Colonic mucosa (tissue), 4 donors: ENCODE measurements at regions not wholly inside any gene's neighbourhood (a gene's known extent, or its start where the extent isn't known, plus 50 kb on each side); places are given as distances from the start of the nearest gene placed in this dataset.
"Not testable (repeated sequence)": the region's sequence is repeated elsewhere in the genome, so short reads cannot be mapped to it uniquely, and the experiment has no call there.

Experiments
- DNase-seq: peaks from one replicate; pipeline ENCODE4 v3.0.0-alpha.2; 2020
- H3K27ac ChIP-seq: fragments of 200-600 bp; one replicate; pipeline ENCODE4 v1.8.0; 2021
- H3K27me3 ChIP-seq: fragments of 200-600 bp; one replicate; pipeline ENCODE4 v1.8.0; 2021
- H3K36me3 ChIP-seq: fragments of 200-600 bp; one replicate; pipeline ENCODE4 v1.8.0; 2021
- H3K4me1 ChIP-seq: fragments of 200-600 bp; one replicate; pipeline ENCODE4 v1.8.0; 2021; ENCODE audit warnings: mild to moderate bottlenecking
- H3K4me3 ChIP-seq: fragments of 200-600 bp; one replicate; pipeline ENCODE4 v1.8.0; 2021
- H3K9ac ChIP-seq, 2 donors: one replicate each; pipeline ENCODE4 v1.7.0; 2013; ENCODE audit warnings: control low read depth in 2 of 2, low read depth in 2 of 2, low read length in 2 of 2
- H3K9me3 ChIP-seq: fragments of 200-600 bp; one replicate; pipeline ENCODE4 v1.8.0; 2021
- intact Hi-C: fragments of 100-400 bp; cut with DNase I; formaldehyde crosslinking; loops from one replicate; pipeline ENCODE4 v1.14.1; 2022
- TF ChIP-seq, protein P1 (sequence below): fragments of 200-600 bp; IDR thresholded peaks from one replicate; pipeline ENCODE4 v1.8.0; 2022; ENCODE audit warnings: antibody characterized with exemption, mild to moderate bottlenecking
- donor health status: healthy.
- donor health status: DM: no; HTN: no; CAD: no.
- donor health status: DM: no; HTN: no; CAD: no.

DNA sequence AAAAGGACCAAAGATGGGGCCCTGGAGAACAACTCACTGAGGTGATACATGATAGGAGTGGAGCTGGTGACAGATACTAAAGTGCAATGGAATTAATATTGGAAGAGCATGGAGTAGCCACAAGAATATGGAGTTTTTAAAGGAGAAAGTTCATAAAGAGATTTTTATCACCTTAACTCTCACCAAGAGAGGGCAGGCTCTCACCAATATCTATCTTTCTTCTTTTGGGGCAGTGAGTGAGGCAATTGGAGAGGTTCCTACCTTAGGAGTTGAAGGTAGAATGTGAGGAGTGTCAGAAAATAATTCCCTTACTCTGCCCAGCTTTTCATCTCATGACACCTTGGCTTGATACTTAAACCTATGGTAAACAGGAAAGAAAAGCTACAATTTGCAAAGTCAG is 233.7 kb upstream of the CWC22 start:
- Histone ChIP-seq H3K27ac (no peak overlapping the region), H3K36me3 (no peaks in the 10 kb centered on the region), H3K27me3 (no peaks in the 10 kb centered on the region), H3K9me3 (no peaks in the 10 kb centered on the region), H3K4me3 (no peak overlapping the region), H3K4me1 (no peaks in the 10 kb centered on the region), H3K9ac (no peak overlapping the region)
- intact Hi-C loops: loop anchor here (10.0 kb wide), 1 partner anchor 814 kb away; no protein-coding TSS in a partner anchor
- DNase-seq: no peak
- TF ChIP-seq, protein P1, sequence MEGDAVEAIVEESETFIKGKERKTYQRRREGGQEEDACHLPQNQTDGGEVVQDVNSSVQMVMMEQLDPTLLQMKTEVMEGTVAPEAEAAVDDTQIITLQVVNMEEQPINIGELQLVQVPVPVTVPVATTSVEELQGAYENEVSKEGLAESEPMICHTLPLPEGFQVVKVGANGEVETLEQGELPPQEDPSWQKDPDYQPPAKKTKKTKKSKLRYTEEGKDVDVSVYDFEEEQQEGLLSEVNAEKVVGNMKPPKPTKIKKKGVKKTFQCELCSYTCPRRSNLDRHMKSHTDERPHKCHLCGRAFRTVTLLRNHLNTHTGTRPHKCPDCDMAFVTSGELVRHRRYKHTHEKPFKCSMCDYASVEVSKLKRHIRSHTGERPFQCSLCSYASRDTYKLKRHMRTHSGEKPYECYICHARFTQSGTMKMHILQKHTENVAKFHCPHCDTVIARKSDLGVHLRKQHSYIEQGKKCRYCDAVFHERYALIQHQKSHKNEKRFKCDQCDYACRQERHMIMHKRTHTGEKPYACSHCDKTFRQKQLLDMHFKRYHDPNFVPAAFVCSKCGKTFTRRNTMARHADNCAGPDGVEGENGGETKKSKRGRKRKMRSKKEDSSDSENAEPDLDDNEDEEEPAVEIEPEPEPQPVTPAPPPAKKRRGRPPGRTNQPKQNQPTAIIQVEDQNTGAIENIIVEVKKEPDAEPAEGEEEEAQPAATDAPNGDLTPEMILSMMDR: no peak

DNA sequence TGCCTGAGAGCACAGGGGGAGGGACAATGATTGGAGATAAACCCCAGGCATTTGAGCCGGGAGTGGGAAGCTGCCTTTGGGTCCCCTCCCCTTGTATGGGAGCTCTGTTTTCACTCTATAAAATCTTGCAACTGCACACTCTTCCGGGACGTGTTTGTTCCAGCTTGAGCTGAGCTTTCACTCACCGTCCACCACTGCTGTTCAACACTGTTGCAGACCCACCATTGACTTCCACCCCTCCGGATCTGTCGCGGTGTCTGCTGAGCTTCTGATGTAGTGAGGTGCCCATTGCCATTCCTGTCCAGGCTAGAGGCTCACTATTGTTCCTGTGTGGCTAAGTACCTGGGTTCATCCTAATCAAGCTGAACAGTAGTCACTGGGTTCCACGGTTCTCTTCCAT is 231.6 kb upstream of the CWC22 start:
- Histone ChIP-seq H3K36me3 (no peaks in the 10 kb centered on the region), H3K27me3 (no peaks in the 10 kb centered on the region), H3K9ac (no peak overlapping the region), H3K27ac (no peak overlapping the region), H3K9me3 (no peaks in the 10 kb centered on the region), H3K4me1 (no peaks in the 10 kb centered on the region), H3K4me3 (no peak overlapping the region)
- intact Hi-C loops: no loop called here
- TF ChIP-seq, protein P1: no peak
- no peak for DNase-seq

DNA sequence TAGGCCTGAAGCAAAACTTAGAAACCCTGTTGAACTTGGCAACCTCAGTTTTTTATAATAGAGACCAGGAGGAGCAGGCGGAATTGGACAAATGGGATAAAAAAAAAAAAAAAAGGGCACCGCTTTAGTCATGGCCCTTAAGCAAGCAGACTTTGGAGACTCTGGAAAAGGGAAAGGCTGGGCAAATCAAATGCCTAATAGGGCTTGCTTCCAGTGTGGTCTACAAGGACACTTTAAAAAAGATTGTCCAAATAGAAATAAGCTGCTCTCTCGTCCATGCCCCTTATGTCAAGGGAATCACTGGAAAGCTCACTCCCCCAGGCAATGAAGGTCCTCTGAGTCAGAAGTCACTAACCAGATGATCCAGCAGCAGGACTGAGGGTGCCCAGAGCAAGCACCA is 229.0 kb upstream of the CWC22 start:
- H3K36me3 ChIP-seq, H3K9me3 ChIP-seq, intact Hi-C loops, H3K27me3 ChIP-seq, DNase-seq, H3K4me1 ChIP-seq, H3K27ac ChIP-seq, H3K4me3 ChIP-seq, H3K9ac ChIP-seq: not testable (repeated sequence)

DNA sequence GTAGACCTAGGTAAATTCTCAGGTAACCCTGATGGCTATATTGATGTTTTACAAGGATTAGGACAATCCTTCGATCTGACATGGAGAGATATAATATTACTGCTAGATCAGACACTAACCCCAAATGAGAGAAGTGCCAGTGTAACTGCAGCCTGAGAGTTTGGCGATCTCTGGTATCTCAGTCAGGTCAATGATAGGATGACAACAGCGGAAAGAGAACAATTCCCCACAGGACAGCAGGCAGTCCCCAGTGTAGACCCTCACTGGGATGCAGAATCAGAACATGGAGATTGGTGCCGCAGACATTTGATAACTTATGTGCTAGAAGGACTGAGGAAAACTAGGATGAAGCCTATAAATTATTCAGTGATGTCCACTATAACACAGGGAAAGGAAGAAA is 228.4 kb upstream of the CWC22 start:
- H3K9me3 ChIP-seq, H3K4me1 ChIP-seq, H3K9ac ChIP-seq, H3K4me3 ChIP-seq, H3K27me3 ChIP-seq, DNase-seq, H3K36me3 ChIP-seq, H3K27ac ChIP-seq, intact Hi-C loops: not testable (repeated sequence)

DNA sequence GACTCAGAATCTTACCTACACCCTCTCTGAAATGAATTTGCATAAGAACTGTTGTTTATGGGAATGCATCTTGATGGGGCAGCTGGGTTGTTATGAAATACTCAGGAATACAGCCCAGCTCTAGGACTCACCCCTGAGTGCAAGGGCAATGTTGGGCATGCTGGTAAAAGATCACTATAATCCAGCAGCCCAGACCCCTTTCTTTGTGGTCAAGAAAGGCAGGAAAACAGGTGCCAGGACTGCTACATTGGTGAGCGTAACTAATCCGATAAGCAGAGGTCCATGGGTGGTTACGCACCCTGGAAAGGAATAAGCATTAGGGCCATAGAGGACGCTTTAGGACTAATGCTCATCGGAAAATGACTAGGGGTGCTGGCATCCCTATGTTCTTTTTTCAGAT is 227.9 kb upstream of the CWC22 start:
- H3K4me1 ChIP-seq, H3K9ac ChIP-seq, intact Hi-C loops, H3K9me3 ChIP-seq, H3K4me3 ChIP-seq, DNase-seq, H3K27me3 ChIP-seq, H3K27ac ChIP-seq, H3K36me3 ChIP-seq: not testable (repeated sequence)

DNA sequence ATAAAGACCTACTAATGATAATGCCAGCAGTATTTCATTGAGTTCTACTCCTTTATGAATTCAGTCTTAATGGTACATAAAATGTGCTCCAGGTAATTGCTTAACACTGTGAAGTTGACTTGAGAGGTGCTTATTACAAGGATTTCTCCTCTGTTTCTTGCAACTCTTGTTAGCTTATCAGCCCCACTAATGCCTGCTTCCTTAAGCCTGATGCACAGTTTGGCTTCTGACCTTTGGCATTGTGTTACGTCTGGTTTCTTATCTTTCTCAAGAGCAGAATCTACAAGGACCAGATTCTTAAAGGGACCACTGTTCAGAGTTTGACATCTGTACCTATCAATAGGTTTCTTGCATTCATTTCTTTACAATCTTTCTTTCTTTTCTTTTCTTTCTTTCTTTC is 223.9 kb upstream of the CWC22 start:
- no peak overlapping the region for H3K9ac ChIP-seq
- H3K4me1 ChIP-seq: no peaks in the 10 kb centered on the region
- no peaks in the 10 kb centered on the region for H3K27me3 ChIP-seq
- no peaks in the 10 kb centered on the region for H3K36me3 ChIP-seq
- intact Hi-C loops: no loop called here
- H3K4me3 ChIP-seq: no peak overlapping the region
- H3K27ac ChIP-seq: no peak overlapping the region
- DNase-seq: no peak
- no peaks in the 10 kb centered on the region for H3K9me3 ChIP-seq
- TF ChIP-seq, protein P1: no peak

DNA sequence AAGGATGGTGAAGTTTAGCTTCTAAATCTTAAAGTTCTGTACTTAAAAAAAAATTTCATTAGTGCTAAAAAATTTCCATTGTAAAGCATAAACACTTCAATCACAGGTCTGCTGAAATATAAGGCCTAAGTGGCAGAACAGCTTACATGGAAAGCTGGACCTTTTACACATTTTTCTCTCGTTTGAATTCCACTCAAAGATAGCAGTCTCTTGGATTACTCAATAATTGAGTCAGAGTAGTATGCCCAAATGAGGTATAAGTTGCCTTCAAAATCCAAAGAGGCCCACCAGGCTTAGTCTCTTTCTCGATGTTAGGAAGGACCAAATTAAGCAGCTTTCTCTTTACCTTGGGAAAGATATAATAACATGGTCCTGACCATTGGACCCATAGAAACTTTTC is 220.4 kb upstream of the CWC22 start:
- TF ChIP-seq, protein P1: no peak

More for the DNA sequence above, 220.4 kb upstream of the CWC22 start:
- intact Hi-C loops: no loop called here
- Histone ChIP-seq H3K4me1 (no peaks in the 10 kb centered on the region), H3K9me3 (no peaks in the 10 kb centered on the region), H3K27me3 (no peaks in the 10 kb centered on the region), H3K9ac (no peak overlapping the region), H3K27ac (no peak overlapping the region), H3K4me3 (no peak overlapping the region), H3K36me3 (no peaks in the 10 kb centered on the region)
- DNase-seq: no peak
